H1 (cell line): ENCODE measurements at regions not wholly inside any gene's neighbourhood (a gene's known extent, or its start where the extent isn't known, plus 50 kb on each side); places are given as distances from the start of the nearest gene placed in this dataset.

Experiments used
- ASH2L ChIP-seq: fragments of 200-600, 300-600 bp; sonication (generic); IDR thresholded peaks from one replicate; pipeline ENCODE4 v1.7.1; 2017; ENCODE audit warnings: low read length
- ATF3 ChIP-seq: IDR thresholded peaks from 2 replicates; pipeline ENCODE4 v1.6.1; 2011; ENCODE audit warnings: low read depth, mild to moderate bottlenecking, low read length; ENCODE audit not compliant: insufficient read depth
- CHD7 ChIP-seq: fragments of 300-600 bp; sonication (generic); IDR thresholded peaks from 2 replicates; pipeline ENCODE4 v1.7.1; 2012; ENCODE audit warnings: low read length, moderate library complexity, mild to moderate bottlenecking, inconsistent platforms; ENCODE audit not compliant: insufficient replicate concordance
- EZH2 ChIP-seq: fragments of 200-600 bp; sonication (generic); IDR thresholded peaks from 2 replicates; pipeline ENCODE4 v1.7.1; 2012; ENCODE audit warnings: low read depth, mild to moderate bottlenecking, moderate library complexity, low read length, inconsistent platforms; ENCODE audit not compliant: severe bottlenecking
- SAP30 ChIP-seq: fragments of 300-600 bp; sonication (generic); IDR thresholded peaks from 2 replicates; pipeline ENCODE4 v1.7.1; 2012; ENCODE audit warnings: low read length, moderate library complexity, mild to moderate bottlenecking, inconsistent platforms; ENCODE audit not compliant: insufficient read depth, insufficient replicate concordance

- TF ChIP-seq EZH2, result no peak
- TF ChIP-seq CHD7, result no peak
- TF ChIP-seq ATF3, result no peak
- TF ChIP-seq SAP30, result no peak
- no peak for TF ChIP-seq ASH2L
- TF ChIP-seq, all 59 proteins: peak for 0
These were observed 559.4 kb downstream of the TOX3 start (continued) for GRCh38 chr16:51987519-51987918.
